GM19467 (cell line): ENCODE measurements at regions not wholly inside any gene's neighbourhood (a gene's known extent, or its start where the extent isn't known, plus 50 kb on each side); places are given as distances from the start of the nearest gene placed in this dataset.
"Not testable (repeated sequence)": the region's sequence is repeated elsewhere in the genome, so short reads cannot be mapped to it uniquely, and the experiment has no call there.

Source experiments
- ATAC-seq: cut with Tn5 transposase; IDR thresholded peaks from one replicate; pipeline ENCODE4 v1.9.1; 2021; ENCODE audit warnings: mild to moderate bottlenecking, moderate library complexity; ENCODE audit not compliant: unreplicated experiment

DNA sequence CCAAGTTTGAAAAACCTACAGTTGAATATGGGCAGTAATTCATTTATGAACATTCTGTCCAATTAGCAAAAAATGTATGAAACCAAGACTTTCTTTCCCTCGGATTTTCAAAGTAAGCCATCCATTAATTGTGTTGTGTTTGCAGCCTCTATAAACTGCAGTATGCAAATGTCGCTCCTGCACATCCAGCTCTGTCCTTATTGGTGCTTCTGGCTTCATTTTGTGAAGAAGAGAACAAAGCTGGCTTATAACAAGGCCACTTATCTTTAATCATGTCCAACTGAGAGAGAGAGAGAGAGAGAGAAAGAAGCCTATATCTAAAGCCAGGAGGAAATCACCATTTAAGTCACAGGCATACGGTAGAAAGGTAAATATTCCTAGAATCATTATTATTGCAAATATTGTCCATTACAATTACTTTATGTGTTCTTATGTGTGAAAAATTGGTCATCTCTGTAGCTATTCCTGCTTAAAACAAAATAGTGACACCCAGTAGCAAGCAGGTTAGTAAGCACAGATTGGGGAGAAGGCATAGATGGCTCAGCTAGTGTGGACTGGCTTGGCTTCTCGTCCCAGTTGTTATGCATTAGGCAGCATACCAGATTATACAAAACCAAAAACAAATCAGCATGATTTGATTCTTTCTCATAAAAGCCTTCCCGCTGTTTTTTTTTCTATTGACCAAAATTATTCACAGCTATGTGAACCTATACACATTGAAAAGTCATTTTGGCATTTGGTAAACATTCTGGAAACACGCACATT lies 726.4 kb upstream of the SOX11 start:
- no peak for ATAC-seq

DNA sequence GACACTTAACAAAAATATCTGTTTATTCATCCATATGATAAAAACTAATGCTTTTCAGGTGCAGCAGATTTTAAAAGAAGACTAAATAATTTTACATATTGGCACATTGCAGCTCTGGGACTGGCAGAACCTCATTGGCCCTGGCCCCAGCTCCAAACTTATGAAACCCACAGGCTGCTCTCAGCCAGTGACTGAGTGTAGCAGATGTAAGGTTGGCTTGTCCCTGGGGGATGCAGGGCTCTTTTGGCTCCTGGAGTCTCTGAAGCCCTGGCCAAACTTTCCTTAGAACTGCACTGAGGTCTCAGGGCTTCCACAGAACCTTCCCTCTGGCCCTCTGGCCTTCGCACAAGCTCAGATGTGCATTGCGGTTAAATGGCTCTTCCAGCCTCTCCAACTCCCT lies 725.0 kb upstream of the SOX11 start:
- ATAC-seq = no peak

DNA sequence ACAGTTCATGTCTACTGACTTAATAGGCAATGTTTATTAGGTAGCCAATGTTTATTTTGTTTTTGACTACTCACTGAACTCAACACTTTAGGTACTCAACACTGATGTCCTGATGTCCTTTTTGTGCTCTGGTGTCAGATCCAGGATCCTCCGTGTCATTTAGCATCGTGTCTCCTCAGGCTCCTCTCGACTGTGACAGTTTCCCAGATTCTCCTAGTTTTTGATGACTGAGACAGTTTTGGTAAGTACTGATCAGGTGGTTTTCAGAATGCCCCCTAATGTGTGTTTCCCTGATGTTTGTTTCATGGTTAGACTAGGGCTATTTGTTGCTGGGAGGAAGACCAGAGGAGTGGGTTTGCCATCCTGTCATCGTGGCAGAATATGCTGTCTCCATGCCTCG lies 719.7 kb upstream of the SOX11 start:
- ATAC-seq = no peak

DNA sequence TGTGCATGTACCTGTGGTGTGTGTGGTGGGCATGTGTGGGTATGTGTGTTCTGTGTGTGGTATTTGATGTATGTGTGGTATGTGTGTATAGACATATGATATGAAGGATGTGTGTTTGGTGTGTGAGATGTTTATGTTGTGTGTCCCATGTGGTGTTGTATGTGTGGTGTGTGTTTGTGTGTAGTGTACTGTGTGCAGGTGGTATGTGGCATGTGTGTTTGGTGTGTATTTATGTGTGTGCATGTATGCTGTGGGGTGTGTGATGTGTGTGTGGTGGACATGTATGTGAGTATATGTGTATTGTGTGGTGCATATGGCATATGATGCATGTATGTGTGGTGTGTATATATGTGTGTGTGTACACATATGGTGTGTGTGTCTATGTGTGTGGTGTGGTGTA lies 718.8 kb upstream of the SOX11 start:
- ATAC-seq = no peak

DNA sequence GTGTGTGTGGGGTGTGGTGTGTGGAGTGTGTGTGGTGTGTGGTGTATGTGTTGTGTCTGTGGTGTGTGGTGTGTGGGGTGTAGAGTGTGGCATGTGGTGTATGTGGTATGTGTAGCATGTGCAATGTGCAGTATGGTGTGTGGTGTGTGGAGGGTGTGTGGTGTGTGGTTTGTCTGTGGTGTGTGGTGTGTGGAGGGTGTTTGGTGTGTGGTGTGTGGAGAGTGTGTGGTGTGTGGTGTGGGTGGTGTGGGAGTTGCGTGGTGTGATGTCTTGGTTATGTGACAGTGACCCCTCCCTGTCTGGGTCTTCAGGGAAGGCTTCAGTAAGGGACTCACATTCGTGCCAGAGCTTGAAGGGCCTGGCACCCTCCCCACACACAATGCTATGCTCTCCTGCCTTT lies 718.2 kb upstream of the SOX11 start:
- ATAC-seq = no peak

DNA sequence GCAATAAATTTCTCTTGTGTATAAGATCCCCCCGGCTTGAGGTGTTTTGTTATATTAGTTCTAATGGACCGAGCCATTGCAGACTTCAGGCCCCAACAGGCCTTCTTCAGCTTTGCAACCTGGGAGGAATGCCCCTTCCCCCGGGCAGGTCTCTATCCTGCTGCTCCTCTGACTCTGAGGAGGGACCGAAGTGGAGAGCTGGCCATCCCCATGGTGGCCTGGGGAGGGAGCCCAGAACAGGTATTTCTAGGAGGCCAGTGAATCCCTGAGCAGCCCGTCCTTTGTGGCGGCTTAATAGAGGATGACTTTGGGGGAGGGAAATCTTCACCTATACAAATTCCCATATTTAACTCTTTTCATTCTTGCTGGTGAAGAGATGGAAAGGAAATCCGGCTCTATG lies 715.8 kb upstream of the SOX11 start:
- no peak for ATAC-seq

DNA sequence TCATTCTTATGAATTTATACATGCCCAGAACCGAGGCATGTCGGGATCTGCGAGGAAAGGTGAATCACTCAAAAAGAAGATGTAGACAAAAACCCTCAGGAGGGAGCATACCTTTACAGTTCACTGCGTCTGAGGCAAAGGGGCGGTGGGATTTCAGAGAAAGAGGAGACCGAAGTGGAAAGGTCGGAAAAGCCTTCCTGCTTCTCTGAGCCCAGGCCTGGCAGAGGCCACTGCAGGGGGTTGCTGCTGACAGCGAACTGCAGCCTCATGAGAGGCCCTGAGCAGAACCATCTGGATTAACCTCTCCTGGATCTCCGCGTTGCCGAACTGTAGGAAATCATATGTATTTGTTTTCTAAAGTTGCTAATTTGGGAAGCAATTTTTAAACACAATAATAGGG lies 713.1 kb upstream of the SOX11 start:
- ATAC-seq = no peak

DNA sequence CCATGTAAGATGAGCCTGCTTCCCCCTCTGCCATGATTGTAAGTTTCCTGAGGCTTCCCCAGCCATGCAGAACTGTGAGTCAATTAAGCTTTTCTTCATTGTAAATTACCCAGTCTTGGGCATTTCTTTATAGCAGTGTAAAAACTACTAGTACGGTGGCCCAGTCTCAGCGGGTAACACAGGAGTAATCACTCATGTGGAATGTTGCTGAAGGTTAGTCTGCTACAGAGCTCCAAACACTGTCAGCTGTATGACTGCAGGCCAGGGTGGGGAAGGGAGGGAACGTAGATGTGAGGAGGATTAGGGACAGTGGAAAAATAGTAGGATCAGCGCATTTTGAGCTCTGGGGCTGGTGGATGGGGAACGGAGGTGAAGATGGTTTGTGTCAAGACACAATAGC lies 711.2 kb upstream of the SOX11 start:
- no peak for ATAC-seq

DNA sequence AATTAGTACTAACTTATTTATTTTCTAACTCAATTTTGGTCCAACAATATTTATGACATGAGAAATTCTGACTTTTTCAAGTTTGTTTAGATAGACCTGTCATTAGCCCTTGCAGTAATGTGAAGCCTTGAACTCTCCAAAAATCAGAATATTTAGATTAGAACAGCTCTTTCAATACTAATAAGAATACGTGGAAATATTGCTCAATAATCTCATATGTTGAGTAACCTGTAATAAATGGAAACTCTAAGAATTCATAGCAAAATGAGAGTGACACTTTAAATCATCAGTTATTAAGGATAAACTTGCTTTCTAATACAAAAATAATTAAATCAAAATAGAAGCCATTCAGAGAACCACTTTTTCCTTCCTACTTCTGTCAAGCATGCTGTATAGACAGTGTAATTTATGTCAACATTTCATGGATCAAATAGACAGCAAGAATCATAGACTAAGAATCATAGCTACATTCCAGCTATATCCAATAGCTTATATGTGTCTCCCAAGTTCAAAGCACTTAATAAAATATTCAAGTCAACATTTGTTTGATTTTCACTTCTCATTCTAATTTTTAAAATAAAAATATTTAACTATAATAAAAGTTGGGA lies 710.3 kb upstream of the SOX11 start:
- ATAC-seq = no peak

DNA sequence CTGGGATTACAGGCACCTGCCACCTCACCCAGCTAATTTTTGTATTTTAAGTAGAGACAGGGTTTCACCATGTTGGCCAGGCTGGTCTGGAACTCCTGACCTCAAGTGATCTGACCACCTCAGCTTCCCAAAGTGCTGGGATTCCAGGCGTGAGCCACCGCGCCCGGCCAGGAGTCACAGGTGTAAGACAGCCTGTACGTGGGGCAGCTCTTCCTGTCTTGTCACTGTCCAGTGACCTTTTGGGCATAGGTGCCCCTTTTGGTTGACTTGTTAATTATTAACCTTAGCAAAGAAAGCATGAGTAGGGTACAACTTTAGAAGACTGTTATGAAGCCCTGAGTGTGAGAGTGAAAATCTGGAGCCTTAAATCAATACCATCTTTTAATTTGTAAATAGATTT lies 703.7 kb upstream of the SOX11 start:
- ATAC-seq = not testable (repeated sequence)

DNA sequence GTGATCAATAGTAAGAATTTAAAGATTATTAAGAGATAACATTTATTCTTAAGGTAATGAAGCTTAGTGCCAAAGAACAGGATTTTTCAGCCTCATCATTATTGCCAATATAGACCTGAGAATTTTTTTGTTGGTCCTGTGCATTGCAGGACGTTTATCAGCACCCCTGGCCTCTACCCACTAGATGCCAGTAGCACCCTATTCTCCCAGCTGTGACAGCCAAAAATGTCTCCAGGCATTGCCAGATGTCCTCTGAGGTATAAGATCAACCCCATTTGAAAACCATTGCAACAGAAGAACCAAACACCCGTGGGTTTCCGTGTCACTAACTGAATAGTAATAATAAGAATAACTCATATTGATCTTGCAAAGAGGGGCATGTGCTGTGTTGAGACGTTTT lies 700.0 kb upstream of the SOX11 start:
- ATAC-seq = no peak

DNA sequence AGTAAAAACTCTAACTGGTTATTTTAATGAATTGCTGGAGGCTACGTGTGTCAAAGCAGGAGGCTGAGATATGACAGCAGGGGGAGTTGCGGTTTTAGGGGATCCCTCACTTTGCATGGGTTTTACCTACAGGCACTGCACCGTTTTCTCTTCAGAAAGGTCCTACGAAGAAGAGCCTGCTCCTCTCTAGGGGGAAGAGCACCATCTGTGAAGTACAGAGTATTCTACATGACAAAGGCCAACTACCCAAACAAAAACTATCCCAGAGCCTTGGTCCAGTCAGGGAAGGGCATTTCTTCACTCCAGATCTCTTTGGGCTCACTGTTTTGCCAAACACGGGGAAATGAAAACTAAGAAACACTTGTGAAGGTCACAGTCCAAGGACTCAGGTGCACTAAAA lies 696.7 kb upstream of the SOX11 start:
- ATAC-seq = no peak

DNA sequence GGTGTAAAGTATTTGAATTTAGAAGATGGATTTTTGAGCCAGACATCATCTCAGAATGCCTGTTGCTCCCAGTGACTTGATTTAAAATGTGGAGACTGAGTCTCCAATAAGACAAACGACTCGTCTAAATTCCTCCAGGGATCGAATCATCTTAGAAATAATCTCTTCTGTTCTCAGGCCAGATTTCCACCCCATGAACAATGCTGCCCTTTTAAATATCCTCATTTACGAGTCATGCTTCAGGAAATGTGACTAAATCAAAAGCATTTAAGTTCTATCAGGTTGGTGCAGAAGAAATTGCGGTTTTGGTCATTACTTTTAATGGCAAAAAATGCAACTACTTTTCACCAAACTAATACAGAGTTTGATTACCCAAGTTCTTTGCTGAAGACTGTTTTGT lies 684.6 kb upstream of the SOX11 start:
- ATAC-seq = no peak

DNA sequence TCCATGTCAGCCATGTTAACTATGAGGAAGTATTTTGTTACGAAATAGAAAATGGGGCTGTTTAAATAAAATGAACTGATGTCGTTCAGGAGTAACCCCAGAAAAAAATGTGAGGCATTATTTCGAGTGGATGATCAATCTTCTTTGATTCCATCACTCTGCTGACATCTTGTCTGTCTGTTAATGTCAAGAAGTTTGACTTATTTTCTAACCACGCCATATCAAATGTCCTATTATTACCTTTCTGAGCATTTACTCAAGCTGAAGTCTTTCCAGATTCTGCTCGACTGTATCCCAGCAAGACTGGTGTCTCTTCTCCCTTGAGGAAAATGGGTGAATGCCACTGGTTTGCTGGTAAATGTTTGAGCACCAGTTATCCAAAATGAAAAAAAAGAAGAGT lies 672.9 kb upstream of the SOX11 start:
- ATAC-seq = no peak

DNA sequence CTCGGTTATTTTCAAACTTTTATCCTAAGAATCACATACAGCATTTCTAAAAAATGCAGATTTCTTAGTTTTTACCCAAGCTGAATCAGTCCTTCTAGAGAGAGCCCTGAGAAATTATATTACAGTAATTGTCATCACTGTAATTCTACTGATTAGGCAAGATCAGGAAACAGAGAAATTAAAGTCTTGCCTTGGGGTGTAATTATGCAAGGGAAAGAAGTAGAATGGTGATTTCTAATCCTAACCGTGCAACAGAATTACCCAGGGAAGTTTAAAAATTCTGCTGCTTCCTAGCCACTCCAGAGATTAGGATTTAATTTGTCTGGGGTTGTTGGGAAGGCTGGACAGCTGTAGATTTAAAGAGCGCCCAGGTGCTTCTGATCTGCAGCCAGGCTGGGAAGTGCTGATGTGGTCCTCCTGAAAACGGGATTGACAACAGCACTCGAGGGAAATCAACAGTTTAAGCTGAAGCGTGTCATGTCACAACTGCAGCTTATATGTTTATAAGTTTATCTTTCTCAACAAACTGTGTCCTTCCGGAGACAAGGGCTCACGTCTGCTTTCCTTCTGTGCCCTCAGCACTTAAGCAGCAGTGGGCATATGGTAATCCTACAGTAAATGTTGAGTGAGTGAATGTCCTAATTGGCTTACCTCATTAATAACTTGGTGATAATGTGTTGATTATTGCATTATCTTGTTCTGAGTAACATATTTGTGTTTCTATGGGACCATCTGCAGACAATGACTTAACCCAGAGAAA lies 671.9 kb upstream of the SOX11 start:
- ATAC-seq = no peak

DNA sequence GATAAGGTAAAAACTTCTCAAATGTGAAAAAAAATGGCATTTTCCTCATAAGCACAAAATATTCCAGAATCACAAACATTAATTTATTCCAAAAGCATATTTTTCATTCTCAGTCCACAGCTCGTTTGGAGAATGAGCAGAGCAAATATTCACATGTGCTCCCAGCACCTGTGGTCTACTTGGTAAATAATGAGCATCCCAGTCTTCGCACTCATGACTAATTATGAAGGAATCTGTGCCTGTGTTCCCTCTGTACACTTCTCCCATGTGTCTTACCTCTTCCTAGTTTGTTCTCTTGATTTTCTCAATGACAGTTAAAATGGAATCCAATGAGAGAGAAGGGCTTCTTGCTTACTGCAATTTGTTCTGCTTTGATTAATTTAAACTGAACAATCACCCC lies 671.0 kb upstream of the SOX11 start:
- no peak for ATAC-seq

DNA sequence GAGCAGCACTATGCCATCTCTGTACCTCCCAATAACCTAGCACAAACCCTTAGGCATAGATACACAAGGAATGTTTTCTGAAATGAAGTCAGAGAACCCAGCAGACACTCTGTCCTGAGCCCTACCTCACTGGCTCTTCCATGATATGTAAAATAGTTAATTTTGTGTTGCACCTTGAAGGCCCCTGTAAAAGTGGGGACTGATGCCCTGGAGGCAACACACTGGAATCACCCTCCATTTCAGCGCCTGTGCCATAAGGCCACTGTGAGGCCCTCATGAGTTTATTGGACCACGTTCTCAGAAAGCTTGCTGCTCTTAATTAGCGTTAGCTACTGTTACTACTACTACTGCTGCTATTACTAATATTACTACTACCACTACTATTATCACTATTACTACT lies 670.1 kb upstream of the SOX11 start:
- no peak for ATAC-seq

DNA sequence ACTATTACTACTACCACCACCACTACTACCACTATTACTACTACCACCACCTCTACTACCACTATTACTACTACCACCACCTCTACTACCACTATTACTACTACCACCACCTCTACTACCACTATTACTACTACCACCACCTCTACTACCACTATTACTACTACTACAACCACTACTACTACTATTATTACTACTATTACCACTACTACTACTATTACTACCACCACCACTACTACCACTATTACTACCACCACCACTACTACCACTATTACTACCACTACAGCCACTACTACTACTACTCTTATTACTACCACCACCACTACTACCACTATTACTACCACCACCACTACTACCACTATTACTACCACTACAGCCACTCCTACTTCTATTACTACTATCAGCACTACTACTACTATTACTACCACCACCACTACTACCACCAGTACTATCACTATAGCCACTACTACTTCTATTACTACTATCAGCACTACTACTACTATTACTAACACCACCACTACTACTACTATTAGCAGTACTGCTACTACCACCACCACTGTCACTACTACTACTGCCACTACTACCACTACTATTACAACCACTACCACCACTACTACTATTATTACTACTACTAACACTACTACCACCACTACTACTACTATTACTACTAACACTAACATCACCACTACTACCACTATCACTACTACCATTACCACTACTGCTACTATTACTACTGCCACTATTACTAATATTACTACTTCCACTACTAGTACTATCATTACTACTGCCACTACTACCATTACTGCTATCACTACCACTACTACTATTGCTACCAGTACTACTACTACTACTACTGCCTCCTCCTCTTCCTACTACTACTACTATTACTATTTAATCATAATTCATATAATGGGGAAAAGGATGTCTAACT lies 669.2 kb upstream of the SOX11 start:
- not testable (repeated sequence) for ATAC-seq

DNA sequence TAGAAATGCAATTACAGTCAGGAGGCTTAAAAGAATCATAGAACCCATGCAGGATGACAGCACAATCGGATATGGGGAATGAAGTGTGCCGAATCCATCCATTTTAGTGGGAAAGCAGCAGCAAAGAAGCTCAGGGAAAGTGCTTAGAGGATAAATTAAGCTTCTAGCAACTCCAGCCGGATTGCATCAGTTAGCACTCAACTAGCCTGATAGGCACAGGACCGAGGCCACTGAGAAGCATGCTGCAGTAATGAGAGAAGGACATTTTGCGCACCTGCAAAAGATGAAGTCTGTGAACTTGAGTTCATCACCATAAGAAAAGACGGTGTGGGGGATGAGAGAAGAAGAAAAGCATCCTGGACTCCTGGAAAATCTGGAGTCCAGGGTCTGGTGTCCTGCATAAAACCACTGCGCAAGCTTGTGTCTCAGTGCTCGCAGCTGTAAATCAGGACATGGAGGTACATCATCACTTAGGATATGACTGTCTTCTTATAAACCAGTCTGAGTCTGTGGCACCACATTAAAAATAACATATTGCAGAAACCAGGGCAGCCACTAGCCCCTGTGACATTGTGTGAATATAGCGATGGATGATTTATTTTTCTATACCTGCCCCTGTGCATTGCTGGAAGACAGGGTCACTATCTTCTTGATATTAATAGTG lies 665.5 kb upstream of the SOX11 start:
- ATAC-seq = no peak

DNA sequence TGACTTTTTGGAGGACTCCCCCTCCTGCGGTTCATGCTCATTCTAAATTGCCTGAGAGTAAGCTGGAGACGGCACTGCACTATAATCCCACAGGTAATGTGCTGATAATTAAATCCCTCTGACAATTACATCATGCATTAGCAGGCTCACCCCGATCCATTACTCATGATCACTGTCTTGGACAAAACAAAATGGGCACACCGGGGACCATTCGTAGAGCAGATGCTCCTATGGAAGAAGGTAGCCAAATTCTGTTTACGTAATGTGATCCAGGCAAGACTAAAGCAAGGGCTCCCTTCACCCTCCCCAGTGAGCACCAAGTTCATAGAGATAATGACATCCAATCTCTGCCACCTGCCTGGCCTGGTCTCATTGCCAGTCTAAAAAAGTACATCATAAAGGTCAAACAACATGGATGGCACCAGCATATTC lies 657.1 kb upstream of the SOX11 start:
- ATAC-seq = no peak

DNA sequence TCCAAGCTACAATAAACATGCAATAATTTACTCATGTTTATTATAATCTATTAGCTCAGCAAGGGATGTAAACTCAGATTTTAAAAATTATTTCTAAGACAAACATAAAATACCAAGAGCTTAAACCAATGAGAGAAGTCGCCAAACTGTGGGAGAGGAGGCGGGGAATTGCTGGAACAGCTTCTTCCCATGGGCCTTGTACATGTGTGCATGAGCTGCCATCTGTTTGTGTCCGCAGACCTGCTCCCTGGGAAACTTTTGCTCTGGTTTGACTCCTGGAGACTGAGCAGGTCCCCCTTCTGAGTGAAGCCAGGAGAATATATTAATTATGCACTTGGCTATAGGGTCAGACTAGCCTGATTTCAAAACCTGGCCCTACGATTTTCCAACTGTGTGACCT lies 655.9 kb upstream of the SOX11 start:
- no peak for ATAC-seq
